Liver (tissue), 8 donors: ENCODE measurements at regions not wholly inside any gene's neighbourhood (a gene's known extent, or its start where the extent isn't known, plus 50 kb on each side); places are given as distances from the start of the nearest gene placed in this dataset.

Source experiments
- DNase-seq: peaks from one replicate; pipeline ENCODE4 v3.0.0-alpha.2; 2017; ENCODE audit warnings: low spot score
- H3K27ac ChIP-seq, 2 donors: one replicate each; pipeline ENCODE4 v1.7.0; 2013; ENCODE audit warnings: inconsistent platforms in 2 of 2, low read length in 2 of 2, control low read depth in 1 of 2, low read depth in 1 of 2, mild to moderate bottlenecking in 1 of 2
- H3K27me3 ChIP-seq, 4 donors: one replicate each; pipeline versions ENCODE4 v1.6.1 to v1.7.0; 2013; ENCODE audit warnings: low read length in 3 of 4, inconsistent platforms in 1 of 4, mild to moderate bottlenecking in 1 of 4, moderate library complexity in 1 of 4; ENCODE audit not compliant: control insufficient read depth in 4 of 4, insufficient read depth in 4 of 4
- H3K36me3 ChIP-seq, 4 donors: one replicate each; pipeline versions ENCODE4 v1.6.1 to v1.7.0; 2013; ENCODE audit warnings: low read length in 3 of 4, mild to moderate bottlenecking in 3 of 4, low read depth in 1 of 4, moderate library complexity in 1 of 4; ENCODE audit not compliant: control insufficient read depth in 4 of 4, insufficient read depth in 3 of 4
- H3K4me1 ChIP-seq, 4 donors: one replicate each; pipeline versions ENCODE4 v1.6.1 to v1.7.0; 2013; ENCODE audit warnings: low read length in 3 of 4, mild to moderate bottlenecking in 3 of 4, moderate library complexity in 1 of 4; ENCODE audit not compliant: control insufficient read depth in 4 of 4, insufficient read depth in 4 of 4
- H3K4me3 ChIP-seq, 3 donors: one replicate each; pipeline versions ENCODE4 v1.6.1 to v1.7.0; 2013; ENCODE audit warnings: low read length in 3 of 3, control low read depth in 1 of 3, low read depth in 1 of 3, mild to moderate bottlenecking in 1 of 3
- H3K9ac ChIP-seq, 2 donors: one replicate each; pipeline ENCODE4 v1.7.0; 2013; ENCODE audit warnings: low read length in 2 of 2, mild to moderate bottlenecking in 2 of 2, moderate library complexity in 2 of 2, control low read depth in 1 of 2, low read depth in 1 of 2
- H3K9me3 ChIP-seq, 4 donors: one replicate each; pipeline versions ENCODE4 v1.6.1 to v1.7.0; 2013; ENCODE audit warnings: low read length in 3 of 4; ENCODE audit not compliant: control insufficient read depth in 4 of 4
- ATF3 ChIP-seq: IDR thresholded peaks from 2 replicates; pipeline ENCODE4 v1.6.1; 2016; ENCODE audit warnings: antibody characterized with exemption
- CTCF ChIP-seq: fragments of 150-350 bp; IDR thresholded peaks from 2 replicates; pipeline ENCODE4 v1.5.1; 2017; ENCODE audit warnings: improper control_type of control experiment, low read depth, low read length; ENCODE audit not compliant: missing input control
- EGR1 ChIP-seq, 2 donors: IDR thresholded peaks; 2 replicates each; pipeline ENCODE4 v1.6.1; 2016 to 2018; ENCODE audit warnings: antibody characterized with exemption in 2 of 2, low read depth in 2 of 2
- FOXA1 ChIP-seq: IDR thresholded peaks from 2 replicates; pipeline ENCODE4 v1.6.1; 2016; ENCODE audit warnings: antibody characterized with exemption
- HNF4A ChIP-seq, 2 donors: conservative IDR thresholded peaks; 2 replicates each; pipeline ENCODE4 v1.6.1; 2016; ENCODE audit warnings: antibody characterized with exemption in 2 of 2, mild to moderate bottlenecking in 2 of 2
- HNF4G ChIP-seq: IDR thresholded peaks from 2 replicates; pipeline ENCODE4 v1.6.1; 2016; ENCODE audit warnings: antibody characterized with exemption
- JUND ChIP-seq, 2 donors: IDR thresholded peaks; 2 replicates each; pipeline ENCODE4 v1.6.1; 2016; ENCODE audit warnings: antibody characterized with exemption in 2 of 2
- MAX ChIP-seq: IDR thresholded peaks from 2 replicates; pipeline ENCODE4 v1.6.1; 2016; ENCODE audit warnings: antibody characterized with exemption
- NR2F2 ChIP-seq: IDR thresholded peaks from 2 replicates; pipeline ENCODE4 v1.6.1; 2016; ENCODE audit warnings: antibody characterized with exemption
- RAD21 ChIP-seq, 2 donors: IDR thresholded peaks; 2 replicates each; pipeline ENCODE4 v1.6.1; 2016; ENCODE audit warnings: antibody characterized with exemption in 2 of 2, mild to moderate bottlenecking in 2 of 2
- REST ChIP-seq: IDR thresholded peaks from 2 replicates; pipeline ENCODE4 v1.6.1; 2016; ENCODE audit warnings: antibody characterized with exemption, mild to moderate bottlenecking
- RXRA ChIP-seq, 2 donors: IDR thresholded peaks; 2 replicates each; pipeline ENCODE4 v1.6.1; 2017 to 2018; ENCODE audit warnings: antibody characterized with exemption in 2 of 2, mild to moderate bottlenecking in 1 of 2
- SP1 ChIP-seq: IDR thresholded peaks from 2 replicates; pipeline ENCODE4 v1.6.1; 2018; ENCODE audit warnings: antibody characterized with exemption, mild to moderate bottlenecking
- TAF1 ChIP-seq: conservative IDR thresholded peaks from 2 replicates; pipeline ENCODE4 v1.6.1; 2016; ENCODE audit warnings: antibody characterized with exemption, mild to moderate bottlenecking
- YY1 ChIP-seq: IDR thresholded peaks from 2 replicates; pipeline ENCODE4 v1.6.1; 2016; ENCODE audit warnings: antibody characterized with exemption, mild to moderate bottlenecking
- ZBTB33 ChIP-seq: IDR thresholded peaks from 2 replicates; pipeline ENCODE4 v1.6.1; 2016; ENCODE audit warnings: antibody characterized with exemption
- WGBS: extraction: QIAGEN DNeasy Blood & Tissue Kit; methylation state at CpG from one replicate; pipeline ENCODE4 v1.1.7; 2013; 5-methylcytosine and 5-hydroxymethylcytosine counted together
- donor health status: healthy.
- donor health status: healthy.
- donor health status: healthy.
- donor health status: healthy.
- donor health status: healthy.

GRCh38 chr5:68698025-68698940, 395.5 kb upstream of the SLC30A5 start:
- Histone ChIP-seq H3K9ac (no peak overlapping the region), H3K4me3 (no peak overlapping the region), H3K9me3 (peaks cover 0 to 1% (median 0%) of the 10 kb centered on the region in 4 donors), H3K4me1 (no peaks in the 10 kb centered on the region), H3K27me3 (no peaks in the 10 kb centered on the region), H3K36me3 (no peaks in the 10 kb centered on the region), H3K27ac (no peak overlapping the region)
- no peak for DNase-seq
- 89% methylated on average over 4 of the region's 4 CpGs for WGBS
- TF ChIP-seq RAD21 (IDR thresholded peaks at IDR 0.05) (no peak), HNF4A (conservative IDR thresholded peaks at IDR 0.05) (no peak), TAF1 (no peak), YY1 (no peak), SP1 (no peak), REST (no peak)

GRCh38 chr5:68699966-68700365, 393.8 kb upstream of the SLC30A5 start:
- no peak overlapping the region for H3K9ac ChIP-seq
- TF ChIP-seq EGR1 (IDR thresholded peaks at IDR 0.05; ENCODE audit: low read depth in 2 of 2), result no peak
- no peak for TF ChIP-seq JUND (IDR thresholded peaks at IDR 0.05)
- TF ChIP-seq ZBTB33, result no peak
- TF ChIP-seq SP1, result no peak
- no peak for TF ChIP-seq MAX
- TF ChIP-seq CTCF, result no peak
- TF ChIP-seq FOXA1, result no peak
- TF ChIP-seq ATF3, result no peak
- no peak for TF ChIP-seq HNF4G
- TF ChIP-seq HNF4A (conservative IDR thresholded peaks at IDR 0.05), result no peak
- TF ChIP-seq REST, result no peak
- no peak for TF ChIP-seq RAD21 (IDR thresholded peaks at IDR 0.05)
- no peak for TF ChIP-seq YY1
- no peak for TF ChIP-seq RXRA (IDR thresholded peaks at IDR 0.05)
- TF ChIP-seq NR2F2, result no peak
- H3K27ac ChIP-seq, result no peak overlapping the region
- no peak for DNase-seq
- H3K9me3 ChIP-seq, result peaks cover 0 to 1% (median 0%) of the 10 kb centered on the region in 4 donors
- no peaks in the 10 kb centered on the region for H3K27me3 ChIP-seq
- no peaks in the 10 kb centered on the region for H3K36me3 ChIP-seq
- H3K4me1 ChIP-seq, result no peaks in the 10 kb centered on the region
- no peak overlapping the region for H3K4me3 ChIP-seq
- 95% methylated on average over 2 of the region's 2 CpGs for WGBS
